SK-N-SH (cell line): ENCODE measurements at regions not wholly inside any gene's neighbourhood (a gene's known extent, or its start where the extent isn't known, plus 50 kb on each side); places are given as distances from the start of the nearest gene placed in this dataset.

Experiments
- CHD2 ChIP-seq: fragments of 150-350 bp; IDR thresholded peaks from 2 replicates; pipeline ENCODE4 v1.6.1; 2018; ENCODE audit warnings: low read length; ENCODE audit not compliant: partially characterized antibody
- EZH2phosphoT487 ChIP-seq: fragments of 200-600 bp; sonication (generic); IDR thresholded peaks from 2 replicates; pipeline ENCODE4 v1.6.1; 2017; ENCODE audit warnings: low read depth, mixed run types, mild to moderate bottlenecking, antibody characterized with exemption, moderate library complexity, borderline replicate concordance
- FOXJ3 ChIP-seq: sonication (generic); formaldehyde crosslinking; IDR thresholded peaks from 2 replicates; pipeline ENCODE4 v1.5.1; 2020; ENCODE audit warnings: mild to moderate bottlenecking, missing genetic modification reagents
- GABPA ChIP-seq: IDR thresholded peaks from 2 replicates; pipeline ENCODE4 v1.4.0; 2012; ENCODE audit warnings: low read depth, mild to moderate bottlenecking
- NFIC ChIP-seq: IDR thresholded peaks from 2 replicates; pipeline ENCODE4 v1.4.0; 2012; ENCODE audit warnings: borderline replicate concordance
- NRF1 ChIP-seq: IDR thresholded peaks from 2 replicates; pipeline ENCODE4 v1.6.1; 2012; ENCODE audit warnings: low read depth, mild to moderate bottlenecking, low read length
- POLR2AphosphoS5 ChIP-seq: IDR thresholded peaks from 2 replicates; pipeline ENCODE4 v1.6.1; 2012; ENCODE audit warnings: low read depth, low read length
- RAD21 ChIP-seq: IDR thresholded peaks from 2 replicates; pipeline ENCODE4 v1.6.1; 2012; ENCODE audit warnings: mild to moderate bottlenecking, low read length
- SMC3 ChIP-seq: IDR thresholded peaks from 2 replicates; pipeline ENCODE4 v1.6.1; 2012; ENCODE audit warnings: low read depth, low read length, improper control_type of control experiment
- TF ChIP-seq, protein P1 (sequence below): IDR thresholded peaks from 2 replicates; pipeline ENCODE4 v1.6.1; 2012; ENCODE audit warnings: mild to moderate bottlenecking, low read depth, low read length, moderate library complexity
- TF ChIP-seq, protein P2 (sequence below): fragments of 150-350 bp; IDR thresholded peaks from 2 replicates; pipeline ENCODE4 v1.6.1; 2017; ENCODE audit warnings: antibody characterized with exemption, low read length, low read depth, borderline replicate concordance
- TF ChIP-seq, protein P3 (sequence below): fragments of 200-600 bp; sonication (generic); IDR thresholded peaks from 2 replicates; pipeline ENCODE4 v1.6.1; 2017; ENCODE audit warnings: antibody characterized with exemption, mild to moderate bottlenecking, moderate library complexity
- TF ChIP-seq, protein P4 (sequence below): IDR thresholded peaks from 2 replicates; pipeline ENCODE4 v1.4.0; 2012; ENCODE audit warnings: low read depth, borderline replicate concordance

DNA sequence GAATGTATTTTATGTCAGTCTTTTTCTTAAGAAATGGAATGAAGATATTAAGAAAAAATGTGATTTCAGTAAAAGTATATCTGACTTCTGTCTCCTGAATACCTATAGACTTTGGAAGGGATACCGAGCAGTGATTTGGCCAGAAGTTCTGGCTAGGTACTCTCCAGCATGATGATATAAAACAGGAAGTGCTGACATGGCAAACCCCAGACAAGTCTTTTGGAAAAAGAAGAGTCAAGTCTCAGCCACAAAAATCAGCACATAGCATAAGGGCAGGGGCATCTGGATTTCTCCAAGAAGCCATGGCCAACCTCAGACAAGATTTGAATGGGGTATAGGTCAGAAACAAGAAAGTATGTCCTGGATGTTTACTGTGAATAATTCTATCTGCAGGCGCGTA lies 643.3 kb upstream of the ARRDC4 start:
- no peak for TF ChIP-seq CHD2
- TF ChIP-seq, protein P1, sequence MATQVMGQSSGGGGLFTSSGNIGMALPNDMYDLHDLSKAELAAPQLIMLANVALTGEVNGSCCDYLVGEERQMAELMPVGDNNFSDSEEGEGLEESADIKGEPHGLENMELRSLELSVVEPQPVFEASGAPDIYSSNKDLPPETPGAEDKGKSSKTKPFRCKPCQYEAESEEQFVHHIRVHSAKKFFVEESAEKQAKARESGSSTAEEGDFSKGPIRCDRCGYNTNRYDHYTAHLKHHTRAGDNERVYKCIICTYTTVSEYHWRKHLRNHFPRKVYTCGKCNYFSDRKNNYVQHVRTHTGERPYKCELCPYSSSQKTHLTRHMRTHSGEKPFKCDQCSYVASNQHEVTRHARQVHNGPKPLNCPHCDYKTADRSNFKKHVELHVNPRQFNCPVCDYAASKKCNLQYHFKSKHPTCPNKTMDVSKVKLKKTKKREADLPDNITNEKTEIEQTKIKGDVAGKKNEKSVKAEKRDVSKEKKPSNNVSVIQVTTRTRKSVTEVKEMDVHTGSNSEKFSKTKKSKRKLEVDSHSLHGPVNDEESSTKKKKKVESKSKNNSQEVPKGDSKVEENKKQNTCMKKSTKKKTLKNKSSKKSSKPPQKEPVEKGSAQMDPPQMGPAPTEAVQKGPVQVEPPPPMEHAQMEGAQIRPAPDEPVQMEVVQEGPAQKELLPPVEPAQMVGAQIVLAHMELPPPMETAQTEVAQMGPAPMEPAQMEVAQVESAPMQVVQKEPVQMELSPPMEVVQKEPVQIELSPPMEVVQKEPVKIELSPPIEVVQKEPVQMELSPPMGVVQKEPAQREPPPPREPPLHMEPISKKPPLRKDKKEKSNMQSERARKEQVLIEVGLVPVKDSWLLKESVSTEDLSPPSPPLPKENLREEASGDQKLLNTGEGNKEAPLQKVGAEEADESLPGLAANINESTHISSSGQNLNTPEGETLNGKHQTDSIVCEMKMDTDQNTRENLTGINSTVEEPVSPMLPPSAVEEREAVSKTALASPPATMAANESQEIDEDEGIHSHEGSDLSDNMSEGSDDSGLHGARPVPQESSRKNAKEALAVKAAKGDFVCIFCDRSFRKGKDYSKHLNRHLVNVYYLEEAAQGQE, result no peak
- no peak for TF ChIP-seq NRF1
- TF ChIP-seq, protein P2, sequence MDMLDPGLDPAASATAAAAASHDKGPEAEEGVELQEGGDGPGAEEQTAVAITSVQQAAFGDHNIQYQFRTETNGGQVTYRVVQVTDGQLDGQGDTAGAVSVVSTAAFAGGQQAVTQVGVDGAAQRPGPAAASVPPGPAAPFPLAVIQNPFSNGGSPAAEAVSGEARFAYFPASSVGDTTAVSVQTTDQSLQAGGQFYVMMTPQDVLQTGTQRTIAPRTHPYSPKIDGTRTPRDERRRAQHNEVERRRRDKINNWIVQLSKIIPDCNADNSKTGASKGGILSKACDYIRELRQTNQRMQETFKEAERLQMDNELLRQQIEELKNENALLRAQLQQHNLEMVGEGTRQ, result no peak
- no peak for TF ChIP-seq RAD21
- no peak for TF ChIP-seq NFIC
- no peak for TF ChIP-seq POLR2AphosphoS5
- TF ChIP-seq, protein P3, sequence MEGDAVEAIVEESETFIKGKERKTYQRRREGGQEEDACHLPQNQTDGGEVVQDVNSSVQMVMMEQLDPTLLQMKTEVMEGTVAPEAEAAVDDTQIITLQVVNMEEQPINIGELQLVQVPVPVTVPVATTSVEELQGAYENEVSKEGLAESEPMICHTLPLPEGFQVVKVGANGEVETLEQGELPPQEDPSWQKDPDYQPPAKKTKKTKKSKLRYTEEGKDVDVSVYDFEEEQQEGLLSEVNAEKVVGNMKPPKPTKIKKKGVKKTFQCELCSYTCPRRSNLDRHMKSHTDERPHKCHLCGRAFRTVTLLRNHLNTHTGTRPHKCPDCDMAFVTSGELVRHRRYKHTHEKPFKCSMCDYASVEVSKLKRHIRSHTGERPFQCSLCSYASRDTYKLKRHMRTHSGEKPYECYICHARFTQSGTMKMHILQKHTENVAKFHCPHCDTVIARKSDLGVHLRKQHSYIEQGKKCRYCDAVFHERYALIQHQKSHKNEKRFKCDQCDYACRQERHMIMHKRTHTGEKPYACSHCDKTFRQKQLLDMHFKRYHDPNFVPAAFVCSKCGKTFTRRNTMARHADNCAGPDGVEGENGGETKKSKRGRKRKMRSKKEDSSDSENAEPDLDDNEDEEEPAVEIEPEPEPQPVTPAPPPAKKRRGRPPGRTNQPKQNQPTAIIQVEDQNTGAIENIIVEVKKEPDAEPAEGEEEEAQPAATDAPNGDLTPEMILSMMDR, result no peak
- no peak for TF ChIP-seq SMC3
- TF ChIP-seq, protein P4, sequence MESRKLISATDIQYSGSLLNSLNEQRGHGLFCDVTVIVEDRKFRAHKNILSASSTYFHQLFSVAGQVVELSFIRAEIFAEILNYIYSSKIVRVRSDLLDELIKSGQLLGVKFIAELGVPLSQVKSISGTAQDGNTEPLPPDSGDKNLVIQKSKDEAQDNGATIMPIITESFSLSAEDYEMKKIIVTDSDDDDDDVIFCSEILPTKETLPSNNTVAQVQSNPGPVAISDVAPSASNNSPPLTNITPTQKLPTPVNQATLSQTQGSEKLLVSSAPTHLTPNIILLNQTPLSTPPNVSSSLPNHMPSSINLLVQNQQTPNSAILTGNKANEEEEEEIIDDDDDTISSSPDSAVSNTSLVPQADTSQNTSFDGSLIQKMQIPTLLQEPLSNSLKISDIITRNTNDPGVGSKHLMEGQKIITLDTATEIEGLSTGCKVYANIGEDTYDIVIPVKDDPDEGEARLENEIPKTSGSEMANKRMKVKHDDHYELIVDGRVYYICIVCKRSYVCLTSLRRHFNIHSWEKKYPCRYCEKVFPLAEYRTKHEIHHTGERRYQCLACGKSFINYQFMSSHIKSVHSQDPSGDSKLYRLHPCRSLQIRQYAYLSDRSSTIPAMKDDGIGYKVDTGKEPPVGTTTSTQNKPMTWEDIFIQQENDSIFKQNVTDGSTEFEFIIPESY, result no peak
- TF ChIP-seq FOXJ3 (CRISPR knock-in tag), result no peak
- no peak for TF ChIP-seq EZH2phosphoT487
- no peak for TF ChIP-seq GABPA
